Mesodermal cell (in vitro differentiated cells): ENCODE measurements at regions not wholly inside any gene's neighbourhood (a gene's known extent, or its start where the extent isn't known, plus 50 kb on each side); places are given as distances from the start of the nearest gene placed in this dataset.

Source experiments
- H3K27ac ChIP-seq: 2 replicates; pipeline ENCODE4 v1.7.0; 2013; ENCODE audit warnings: mild to moderate bottlenecking, low read depth, low read length, moderate library complexity; ENCODE audit not compliant: severe bottlenecking
- H3K36me3 ChIP-seq: 2 replicates; pipeline ENCODE4 v1.7.1; 2013; ENCODE audit warnings: mild to moderate bottlenecking, low read length, moderate library complexity; ENCODE audit not compliant: control insufficient read depth, insufficient read depth
- H3K4me1 ChIP-seq: one replicate; pipeline ENCODE4 v1.7.1; 2013; ENCODE audit warnings: mild to moderate bottlenecking, low read length; ENCODE audit not compliant: insufficient read depth, control insufficient read depth, poor library complexity, severe bottlenecking
- H3K4me3 ChIP-seq: 2 replicates; pipeline ENCODE4 v1.7.0; 2013; ENCODE audit warnings: low read length, control low read depth, mild to moderate bottlenecking; ENCODE audit not compliant: insufficient read depth, poor library complexity, severe bottlenecking; ENCODE audit errors: extremely low read depth
- H3K9me3 ChIP-seq: 2 replicates; pipeline ENCODE4 v1.7.1; 2013; ENCODE audit warnings: mild to moderate bottlenecking, low read length, moderate library complexity; ENCODE audit not compliant: control insufficient read depth
- WGBS, 2 experiments: methylation state at CpG; one replicate each; pipeline ENCODE4 v1.1.5; 2013; ENCODE audit warnings: missing lambda C conversion rate in 2 of 2; ENCODE audit not compliant: insufficient coverage in 2 of 2; 5-methylcytosine and 5-hydroxymethylcytosine counted together

GRCh38 chr1:173395762-173396161 is 81.4 kb upstream of the PRDX6 start:
- Histone ChIP-seq H3K9me3 (no peaks in the 10 kb centered on the region), H3K4me1 (peaks cover 12% of the 10 kb centered on the region), H3K36me3 (no peaks in the 10 kb centered on the region), H3K27ac (no peak overlapping the region), H3K4me3 (no peak overlapping the region)

- H3K27ac ChIP-seq = no peak overlapping the region
- H3K4me1 ChIP-seq = no peaks in the 10 kb centered on the region
- no peaks in the 10 kb centered on the region for H3K9me3 ChIP-seq
- WGBS, 2 experiments = no CpG with 5 or more reads among the region's 1 CpG
- no peak overlapping the region for H3K4me3 ChIP-seq
- H3K36me3 ChIP-seq = no peaks in the 10 kb centered on the region
Measured at GRCh38 chr1:173400387-173400995, 76.6 kb upstream of the PRDX6 start.

GRCh38 chr1:173403996-173404395 is 73.1 kb upstream of the PRDX6 start:
- Histone ChIP-seq H3K27ac (no peak overlapping the region), H3K9me3 (no peaks in the 10 kb centered on the region), H3K4me1 (no peaks in the 10 kb centered on the region), H3K36me3 (peaks cover 4% of the 10 kb centered on the region), H3K4me3 (no peak overlapping the region)
- WGBS, 2 experiments = 82 to 93% methylated on average over 3 of the region's 3 CpGs

DNA sequence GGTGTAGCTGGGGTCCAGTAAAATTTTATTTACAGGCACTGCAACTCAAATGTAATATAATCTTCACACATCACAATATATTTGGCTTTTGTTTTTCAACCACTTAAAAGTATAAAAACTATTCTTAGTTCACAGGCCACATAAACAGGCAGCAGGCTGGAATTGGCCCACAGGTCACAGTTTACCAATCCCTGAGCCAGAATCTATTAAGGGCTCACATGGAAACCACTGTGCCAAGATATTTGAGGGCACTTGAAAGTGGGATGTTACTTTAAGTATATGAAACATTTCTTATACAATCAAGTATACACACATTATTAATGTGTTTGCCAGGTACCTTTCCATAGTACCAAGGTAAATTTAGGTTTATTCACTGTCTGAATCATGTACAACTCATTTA is 71.9 kb upstream of the PRDX6 start:
- Histone ChIP-seq H3K4me3 (no peak overlapping the region), H3K27ac (no peak overlapping the region), H3K36me3 (peaks cover 8% of the 10 kb centered on the region), H3K9me3 (no peaks in the 10 kb centered on the region), H3K4me1 (no peaks in the 10 kb centered on the region)

GRCh38 chr1:173405834-173406233 is 71.3 kb upstream of the PRDX6 start:
- 90% methylated on average over 2 to 3 of the region's 3 CpGs for WGBS, 2 experiments
- H3K27ac ChIP-seq = no peak overlapping the region
- peaks cover 8% of the 10 kb centered on the region for H3K36me3 ChIP-seq
- no peaks in the 10 kb centered on the region for H3K9me3 ChIP-seq
- H3K4me1 ChIP-seq = no peaks in the 10 kb centered on the region
- H3K4me3 ChIP-seq = no peak overlapping the region

GRCh38 chr1:173406783-173407230 is 70.3 kb upstream of the PRDX6 start:
- Histone ChIP-seq H3K4me3 (no peak overlapping the region), H3K27ac (no peak overlapping the region), H3K9me3 (no peaks in the 10 kb centered on the region), H3K36me3 (peaks cover 8% of the 10 kb centered on the region), H3K4me1 (no peaks in the 10 kb centered on the region)
- 81 to 95% methylated on average over 7 to 8 of the region's 8 CpGs for WGBS, 2 experiments

- no peak overlapping the region for H3K4me3 ChIP-seq
- H3K9me3 ChIP-seq = no peaks in the 10 kb centered on the region
- no peak overlapping the region for H3K27ac ChIP-seq
- H3K36me3 ChIP-seq = peaks cover 10% of the 10 kb centered on the region
- no peaks in the 10 kb centered on the region for H3K4me1 ChIP-seq
Measured at GRCh38 chr1:173407846-173408245, 69.3 kb upstream of the PRDX6 start.

GRCh38 chr1:173408886-173409285 is 68.2 kb upstream of the PRDX6 start:
- Histone ChIP-seq H3K27ac (no peak overlapping the region), H3K36me3 (peaks cover 15% of the 10 kb centered on the region), H3K4me3 (no peak overlapping the region), H3K4me1 (no peaks in the 10 kb centered on the region), H3K9me3 (no peaks in the 10 kb centered on the region)
- no CpG with 5 or more reads among the region's 1 CpG for WGBS, 2 experiments

GRCh38 chr1:173409613-173410012 is 67.5 kb upstream of the PRDX6 start:
- Histone ChIP-seq H3K4me3 (no peak overlapping the region), H3K9me3 (no peaks in the 10 kb centered on the region), H3K27ac (no peak overlapping the region), H3K4me1 (no peaks in the 10 kb centered on the region), H3K36me3 (peaks cover 15% of the 10 kb centered on the region)
- WGBS, 2 experiments = 100% methylated on average over 1 of the region's 3 CpGs; no CpG with 5 or more reads in 1 of the 2 experiments

DNA sequence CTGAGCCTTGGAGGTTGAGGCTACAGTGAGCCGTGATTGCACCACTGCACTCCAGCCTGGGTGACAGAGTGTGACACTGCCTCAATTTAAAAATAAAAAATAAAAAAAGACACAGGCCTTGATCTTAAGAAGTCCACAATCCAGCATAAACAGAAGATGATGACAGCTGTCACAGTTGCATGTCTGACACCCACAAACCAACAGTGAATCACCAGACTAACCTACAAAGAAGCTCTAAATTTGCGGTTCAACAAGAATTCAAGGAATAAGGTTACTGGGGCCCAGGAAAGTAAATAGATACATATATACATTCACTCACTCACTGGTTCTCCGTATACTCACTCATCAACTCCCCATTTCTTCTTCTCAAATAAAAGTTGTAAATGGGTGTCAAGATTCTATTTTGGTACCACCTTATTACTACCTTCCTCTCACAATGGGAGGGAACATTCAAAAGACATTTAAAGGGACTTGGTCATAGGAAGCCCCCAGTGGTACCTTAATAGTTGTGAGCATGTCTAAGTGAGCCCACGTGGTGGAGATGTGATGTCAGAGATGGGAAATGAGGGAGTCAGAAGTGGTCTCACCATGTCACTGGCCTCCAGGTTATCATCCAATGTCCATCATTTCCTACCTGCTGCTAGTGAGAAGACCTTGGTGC is 66.9 kb upstream of the PRDX6 start:
- Histone ChIP-seq H3K36me3 (peaks cover 17% of the 10 kb centered on the region), H3K4me3 (no peak overlapping the region), H3K27ac (no peak overlapping the region), H3K4me1 (no peaks in the 10 kb centered on the region), H3K9me3 (no peaks in the 10 kb centered on the region)
- 90% methylated on average over 2 of the region's 4 CpGs; no CpG with 5 or more reads in 1 of the 2 experiments for WGBS, 2 experiments

GRCh38 chr1:173410794-173411236 is 66.3 kb upstream of the PRDX6 start:
- H3K4me1 ChIP-seq = no peaks in the 10 kb centered on the region
- WGBS, 2 experiments = 97 to 100% methylated on average over 4 of the region's 5 CpGs
- H3K36me3 ChIP-seq = peaks cover 19% of the 10 kb centered on the region
- no peak overlapping the region for H3K27ac ChIP-seq
- no peaks in the 10 kb centered on the region for H3K9me3 ChIP-seq
- H3K4me3 ChIP-seq = no peak overlapping the region
